ENCODE measurements at regions not wholly inside any gene's neighbourhood (a gene's known extent, or its start where the extent isn't known, plus 50 kb on each side); places are given as distances from the start of the nearest gene placed in this dataset.

GRCh38 chr5:15008476-15008875 is 136.9 kb upstream of the ANKH start:
- TF ChIP-seq CTCF (optimal IDR thresholded peaks at IDR 0.05 in 1 of 3, IDR thresholded peaks at IDR 0.05 in 1 of 3, conservative IDR thresholded peaks at IDR 0.05 in 1 of 3; ENCODE audit: extremely low read depth in 1 of 3, insufficient read depth in 2 of 3, low read length in 3 of 3) (peak in 1 of 3 experiments; percentile 11), EZH2 (IDR thresholded peaks at IDR 0.05; ENCODE audit: low read length) (no peak)
